22Rv1 (cell line): ENCODE measurements at regions not wholly inside any gene's neighbourhood (a gene's known extent, or its start where the extent isn't known, plus 50 kb on each side); places are given as distances from the start of the nearest gene placed in this dataset.

ENCODE experiments used
- CTCF ChIP-seq: fragments of 450-650 bp; IDR thresholded peaks from 2 replicates; pipeline ENCODE4 v1.5.1; 2017; ENCODE audit warnings: mild to moderate bottlenecking
- ZFX ChIP-seq: fragments of 450-650 bp; IDR thresholded peaks from 2 replicates; pipeline ENCODE4 v1.6.1; 2017; ENCODE audit warnings: antibody characterized with exemption, borderline replicate concordance

GRCh38 chr1:244286341-244286740, 165.4 kb downstream of the ADSS2 start:
- TF ChIP-seq CTCF (no peak), ZFX (no peak)
